Mammary epithelial cell (primary cell): ENCODE measurements at regions not wholly inside any gene's neighbourhood (a gene's known extent, or its start where the extent isn't known, plus 50 kb on each side); places are given as distances from the start of the nearest gene placed in this dataset.

Experiments
- EZH2 ChIP-seq: IDR thresholded peaks from 2 replicates; pipeline ENCODE4 v1.6.1; 2012; ENCODE audit warnings: low read length, inconsistent platforms, borderline replicate concordance
- TF ChIP-seq, protein P1 (sequence below), 2 donors: IDR thresholded peaks in 1 of 2; conservative IDR thresholded peaks in 1 of 2; 2 replicates each; pipeline ENCODE4 v1.5.1; 2011 to 2012; ENCODE audit warnings: inconsistent platforms in 2 of 2, low read length in 2 of 2, mild to moderate bottlenecking in 2 of 2, control low read depth in 1 of 2, low read depth in 1 of 2; ENCODE audit not compliant: insufficient read depth in 1 of 2; ENCODE audit errors: extremely low read depth in 1 of 2

DNA sequence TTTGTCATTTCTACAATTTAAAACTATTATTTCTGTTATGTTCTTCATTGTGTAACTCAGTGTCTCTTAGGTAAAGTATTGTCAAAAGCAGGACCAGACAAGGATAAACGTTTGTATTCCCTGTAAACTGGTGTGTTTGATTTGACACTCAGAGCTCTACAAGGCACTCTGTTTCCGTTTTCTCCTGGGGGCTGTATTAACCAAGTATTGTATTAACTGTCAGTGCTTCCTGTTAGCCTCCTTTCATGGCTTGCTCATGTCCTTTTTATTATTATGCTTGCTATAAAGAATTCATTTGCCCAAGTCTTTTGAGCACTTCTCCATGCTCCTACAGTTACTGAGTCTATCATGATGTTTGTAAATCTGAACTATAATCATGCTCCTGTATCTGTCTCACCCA lies 323.7 kb downstream of the LPIN1 start:
- TF ChIP-seq, protein P1, sequence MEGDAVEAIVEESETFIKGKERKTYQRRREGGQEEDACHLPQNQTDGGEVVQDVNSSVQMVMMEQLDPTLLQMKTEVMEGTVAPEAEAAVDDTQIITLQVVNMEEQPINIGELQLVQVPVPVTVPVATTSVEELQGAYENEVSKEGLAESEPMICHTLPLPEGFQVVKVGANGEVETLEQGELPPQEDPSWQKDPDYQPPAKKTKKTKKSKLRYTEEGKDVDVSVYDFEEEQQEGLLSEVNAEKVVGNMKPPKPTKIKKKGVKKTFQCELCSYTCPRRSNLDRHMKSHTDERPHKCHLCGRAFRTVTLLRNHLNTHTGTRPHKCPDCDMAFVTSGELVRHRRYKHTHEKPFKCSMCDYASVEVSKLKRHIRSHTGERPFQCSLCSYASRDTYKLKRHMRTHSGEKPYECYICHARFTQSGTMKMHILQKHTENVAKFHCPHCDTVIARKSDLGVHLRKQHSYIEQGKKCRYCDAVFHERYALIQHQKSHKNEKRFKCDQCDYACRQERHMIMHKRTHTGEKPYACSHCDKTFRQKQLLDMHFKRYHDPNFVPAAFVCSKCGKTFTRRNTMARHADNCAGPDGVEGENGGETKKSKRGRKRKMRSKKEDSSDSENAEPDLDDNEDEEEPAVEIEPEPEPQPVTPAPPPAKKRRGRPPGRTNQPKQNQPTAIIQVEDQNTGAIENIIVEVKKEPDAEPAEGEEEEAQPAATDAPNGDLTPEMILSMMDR (conservative IDR thresholded peaks at IDR 0.05 in 1 of 2, IDR thresholded peaks at IDR 0.05 in 1 of 2; ENCODE audit: extremely low read depth in 1 of 2, insufficient read depth in 1 of 2, low read depth in 1 of 2, low read length in 2 of 2) = no peak
- no peak for TF ChIP-seq EZH2
